COLO829 (cell line): ENCODE measurements at regions not wholly inside any gene's neighbourhood (a gene's known extent, or its start where the extent isn't known, plus 50 kb on each side); places are given as distances from the start of the nearest gene placed in this dataset.

ENCODE experiments used
- DNase-seq: peaks from one replicate; pipeline ENCODE4 v3.0.0; 2012; ENCODE audit warnings: low spot score

GRCh38 chr16:64654178-64654577 lies 467.7 kb downstream of the CDH11 start:
- DNase-seq = no peak

- DNase-seq = no peak
These were observed 473.6 kb downstream of the CDH11 start for GRCh38 chr16:64648282-64648681.

GRCh38 chr16:64641343-64641742 lies 480.5 kb downstream of the CDH11 start:
- no peak for DNase-seq

GRCh38 chr16:64638766-64639165 lies 483.1 kb downstream of the CDH11 start:
- DNase-seq = no peak

GRCh38 chr16:64629622-64630021 lies 492.2 kb downstream of the CDH11 start:
- no peak for DNase-seq

GRCh38 chr16:64627781-64628180 lies 494.1 kb downstream of the CDH11 start:
- no peak for DNase-seq

GRCh38 chr16:64627288-64627687 lies 494.6 kb downstream of the CDH11 start:
- no peak for DNase-seq

- DNase-seq = no peak
These were observed 495.1 kb downstream of the CDH11 start for GRCh38 chr16:64626776-64627175.

- no peak for DNase-seq
These were observed 500.2 kb downstream of the CDH11 start for GRCh38 chr16:64621616-64622015.

- no peak for DNase-seq
These were observed 503.9 kb downstream of the CDH11 start for GRCh38 chr16:64617836-64618476.

GRCh38 chr16:64615630-64616280 lies 506.1 kb downstream of the CDH11 start:
- no peak for DNase-seq

- no peak for DNase-seq
These were observed 525.7 kb downstream of the CDH11 start for GRCh38 chr16:64596196-64596595.

GRCh38 chr16:64590513-64590912 lies 531.4 kb downstream of the CDH11 start:
- no peak for DNase-seq

- no peak for DNase-seq
These were observed 532.0 kb downstream of the CDH11 start for GRCh38 chr16:64589836-64590235.

- DNase-seq = no peak
These were observed 535.1 kb downstream of the CDH11 start for GRCh38 chr16:64586781-64587180.

GRCh38 chr16:64585367-64585766 lies 536.5 kb downstream of the CDH11 start:
- DNase-seq = no peak

- no peak for DNase-seq
These were observed 541.3 kb downstream of the CDH11 start for GRCh38 chr16:64580558-64580957.

- DNase-seq = no peak
These were observed 542.2 kb downstream of the CDH11 start for GRCh38 chr16:64579712-64580111.

- no peak for DNase-seq
These were observed 576.1 kb downstream of the CDH11 start for GRCh38 chr16:64545768-64546167.

- DNase-seq = no peak
These were observed 577.0 kb downstream of the CDH11 start for GRCh38 chr16:64544859-64545258.

- no peak for DNase-seq
These were observed 578.4 kb downstream of the CDH11 start for GRCh38 chr16:64543441-64543840.

- DNase-seq = no peak
These were observed 578.8 kb downstream of the CDH11 start for GRCh38 chr16:64543031-64543430.

- DNase-seq = no peak
These were observed 579.7 kb downstream of the CDH11 start for GRCh38 chr16:64542152-64542551.

- DNase-seq = no peak
These were observed 580.2 kb downstream of the CDH11 start for GRCh38 chr16:64541621-64542020.
